ENCODE measurements at regions not wholly inside any gene's neighbourhood (a gene's known extent, or its start where the extent isn't known, plus 50 kb on each side); places are given as distances from the start of the nearest gene placed in this dataset.

GRCh38 chr18:65628390-65628789 is 122.4 kb upstream of the CDH7 start:
- no peaks in the 10 kb centered on the region for H3K9me1 ChIP-seq (ENCODE audit: control insufficient read depth, insufficient read depth, low read length)
- POLR2A ChIA-PET = no interaction called here
- H3K9ac ChIP-seq (ENCODE audit: insufficient read depth in 1 of 2, low read depth in 2 of 2, low read length in 2 of 2) = no peak overlapping the region
- BruUV-seq (replicated peaks) = no TSS peak
- WGBS (ENCODE audit: insufficient coverage, low coverage, missing lambda C conversion rate) = 0% methylated on average over 1 of the region's 1 CpG
- DNase-seq (ENCODE audit: extremely low read depth in 1 of 4, low spot score in 3 of 4) (no peak), ATAC-seq (no peak), FAIRE-seq (no peak)
- no peaks in the 10 kb centered on the region for H3K9me3 ChIP-seq (replicated peaks; ENCODE audit: control insufficient read depth, insufficient read depth, low read depth, low read length)
- H3K27ac ChIP-seq (ENCODE audit: extremely low read depth, low read depth, low read length) = no peak overlapping the region
- H3K27me3 ChIP-seq (ENCODE audit: control insufficient read depth in 2 of 2, insufficient read depth in 2 of 2, low read length in 2 of 2) = no peaks in the 10 kb centered on the region
- H2AFZ ChIP-seq (ENCODE audit: low read depth, low read length) = no peak overlapping the region
- H4K20me1 ChIP-seq (replicated peaks; ENCODE audit: control insufficient read depth, insufficient read depth, low read length) = no peaks in the 10 kb centered on the region
- in situ Hi-C loops (cut with MboI) = no loop called here
- H3K4me1 ChIP-seq (replicated peaks in 1 of 2; ENCODE audit: control insufficient read depth in 2 of 2, insufficient read depth in 2 of 2, low read length in 2 of 2) = no peaks in the 10 kb centered on the region
- H3K79me2 ChIP-seq (ENCODE audit: control insufficient read depth, insufficient read depth, low read length) = no peaks in the 10 kb centered on the region
- intact Hi-C loops (cut with micrococcal nuclease) = no loop called here
- CTCF ChIA-PET (ENCODE audit: low intra/inter-chr PET ratio) = no interaction called here
- H3K36me3 ChIP-seq (ENCODE audit: control insufficient read depth, insufficient read depth, low read length) = no peaks in the 10 kb centered on the region
- H3K4me2 ChIP-seq (ENCODE audit: insufficient read depth, low read length) = no peak overlapping the region
- H3K4me3 ChIP-seq = no peak overlapping the region
- TF ChIP-seq MTA2 (IDR thresholded peaks at IDR 0.05; ENCODE audit: low read depth) = no peak
- no peak for TF ChIP-seq CLOCK (CRISPR knock-in tag; IDR thresholded peaks at IDR 0.05; ENCODE audit: borderline replicate concordance)
- no peak for TF ChIP-seq FOXA3 (CRISPR knock-in tag; conservative IDR thresholded peaks at IDR 0.05 in 1 of 2, IDR thresholded peaks at IDR 0.05 in 1 of 2)
- no peak for TF ChIP-seq RBM15 (IDR thresholded peaks at IDR 0.05; ENCODE audit: insufficient read depth, low read length)
- no peak for TF ChIP-seq ZNF511 (CRISPR knock-in tag; IDR thresholded peaks at IDR 0.05)
- no peak for TF ChIP-seq HIVEP1 (CRISPR knock-in tag; IDR thresholded peaks at IDR 0.05)
- no peak for TF ChIP-seq ZBTB5 (IDR thresholded peaks at IDR 0.05)
- TF ChIP-seq TBL1XR1 (IDR thresholded peaks at IDR 0.05; ENCODE audit: low read length in 2 of 2) = no peak
- no peak for TF ChIP-seq AFF4 (CRISPR knock-in tag; IDR thresholded peaks at IDR 0.05)
- TF ChIP-seq SP1 (CRISPR knock-in tag; IDR thresholded peaks at IDR 0.05) = no peak

Data from K562 (cell line).